Mucosa of descending colon (tissue), 3 donors: ENCODE measurements at regions not wholly inside any gene's neighbourhood (a gene's known extent, or its start where the extent isn't known, plus 50 kb on each side); places are given as distances from the start of the nearest gene placed in this dataset.

ENCODE experiments used
- ATAC-seq: fragments of 200-7000 bp; cut with Tn5 transposase; one replicate; pipeline ENCODE4 v1.9.1; 2020; ENCODE audit warnings: mild to moderate bottlenecking, moderate library complexity
- DNase-seq, 3 donors: peaks; one replicate each; pipeline ENCODE4 v3.0.0-alpha.2; 2020
- H3K36me3 ChIP-seq: fragments of 200-600 bp; one replicate; pipeline ENCODE4 v1.8.0; 2021; ENCODE audit warnings: low read depth, mild to moderate bottlenecking
- H3K4me1 ChIP-seq: fragments of 200-600 bp; one replicate; pipeline ENCODE4 v1.8.0; 2021; ENCODE audit warnings: low read depth, mild to moderate bottlenecking
- H3K4me3 ChIP-seq: fragments of 200-600 bp; one replicate; pipeline ENCODE4 v1.8.0; 2021; ENCODE audit warnings: mild to moderate bottlenecking
- H3K9me3 ChIP-seq: fragments of 200-600 bp; one replicate; pipeline ENCODE4 v1.8.0; 2021; ENCODE audit warnings: mild to moderate bottlenecking
- CTCF ChIP-seq: fragments of 200-600 bp; IDR thresholded peaks from one replicate; pipeline ENCODE4 v1.8.0; 2022; ENCODE audit warnings: antibody characterized with exemption, mild to moderate bottlenecking
- intact Hi-C, 2 donors: fragments of 100-400 bp; cut with DNase I in 1 of 2; cut with micrococcal nuclease in 1 of 2; formaldehyde crosslinking; loops; one replicate each; pipeline versions ENCODE4 v1.11.0 to v1.11.1; 2022; cut with DNase I, micrococcal nuclease
- donor health status: DM: no; HTN: no; CAD: no; lungs with moderate emphysema.
- donor health status: DM: no; HTN: no; CAD: no.
- donor health status: DM: no; HTN: yes; CAD: no.

- H3K36me3 ChIP-seq, result no peaks in the 10 kb centered on the region
- intact Hi-C loops, result no loop called here
- no peaks in the 10 kb centered on the region for H3K4me1 ChIP-seq
- TF ChIP-seq CTCF, result no peak
- ATAC-seq (no peak), DNase-seq (no peak)
- H3K9me3 ChIP-seq, result peaks cover 35% of the 10 kb centered on the region
- no peak overlapping the region for H3K4me3 ChIP-seq
Measured at GRCh38 chr13:54210397-54211049, 1181.9 kb downstream of the OLFM4 start.

DNA sequence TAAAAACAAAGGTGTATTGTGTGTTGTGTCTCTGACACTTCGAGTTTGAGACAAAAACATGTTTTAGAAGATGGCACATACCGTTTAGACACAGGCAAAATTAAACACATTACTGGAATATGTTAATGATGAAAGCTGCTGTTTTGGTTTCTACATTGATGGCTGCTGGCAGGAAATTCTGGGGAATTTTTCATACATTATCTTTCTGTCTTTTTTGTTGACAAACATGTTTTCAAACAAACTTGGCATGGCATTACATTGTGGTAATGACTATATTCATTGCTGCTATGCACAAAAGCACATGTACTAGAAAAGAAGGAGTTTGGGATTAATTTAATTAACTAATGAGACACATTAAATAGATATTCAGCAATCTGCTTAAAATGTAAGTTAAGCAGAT is 1187.6 kb downstream of the OLFM4 start:
- Histone ChIP-seq H3K9me3 (peaks cover 39% of the 10 kb centered on the region), H3K4me3 (no peak overlapping the region), H3K4me1 (no peaks in the 10 kb centered on the region), H3K36me3 (no peaks in the 10 kb centered on the region)
- ATAC-seq, result no peak
- no peak for TF ChIP-seq CTCF
- no peak for DNase-seq
- intact Hi-C loops, result no loop called here

GRCh38 chr13:54226876-54227275 is 1198.3 kb downstream of the OLFM4 start:
- no peak for TF ChIP-seq CTCF
- no peak overlapping the region for H3K4me3 ChIP-seq
- ATAC-seq (no peak), DNase-seq (no peak)
- H3K4me1 ChIP-seq, result no peaks in the 10 kb centered on the region
- H3K36me3 ChIP-seq, result no peaks in the 10 kb centered on the region
- intact Hi-C loops, result no loop called here
- H3K9me3 ChIP-seq, result peaks cover 24% of the 10 kb centered on the region

GRCh38 chr13:54232700-54233099 is 1204.1 kb downstream of the OLFM4 start:
- intact Hi-C loops, result no loop called here
- TF ChIP-seq CTCF, result no peak
- Histone ChIP-seq H3K4me3 (no peak overlapping the region), H3K9me3 (peaks cover 43% of the 10 kb centered on the region), H3K36me3 (no peaks in the 10 kb centered on the region), H3K4me1 (no peaks in the 10 kb centered on the region)
- ATAC-seq (no peak), DNase-seq (no peak)

DNA sequence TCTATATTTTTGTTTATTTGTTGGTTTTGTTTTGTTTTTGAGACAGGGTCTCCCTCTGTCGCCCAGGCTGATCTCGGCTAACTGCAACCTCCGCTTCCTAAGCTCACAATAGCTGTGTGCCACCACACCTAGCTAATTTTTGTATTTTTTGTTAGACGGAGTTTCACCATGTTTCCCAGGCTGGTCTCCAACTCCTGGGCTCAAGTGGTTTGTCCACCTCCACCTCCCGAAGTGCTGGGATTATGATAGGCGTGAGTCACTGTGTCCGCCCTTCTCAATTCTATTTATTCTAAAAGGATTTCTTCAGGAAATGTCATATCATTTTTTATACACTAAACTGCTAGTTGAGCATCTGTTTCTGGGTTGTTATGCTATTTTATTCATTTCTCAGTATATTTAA is 1206.0 kb downstream of the OLFM4 start:
- H3K4me3 ChIP-seq, result no peak overlapping the region
- H3K36me3 ChIP-seq, result no peaks in the 10 kb centered on the region
- intact Hi-C loops, result no loop called here
- H3K4me1 ChIP-seq, result no peaks in the 10 kb centered on the region
- ATAC-seq (no peak), DNase-seq (no peak)
- no peak for TF ChIP-seq CTCF
- H3K9me3 ChIP-seq, result peaks cover 38% of the 10 kb centered on the region

GRCh38 chr13:54241719-54242118 is 1213.1 kb downstream of the OLFM4 start:
- no peaks in the 10 kb centered on the region for H3K4me1 ChIP-seq
- H3K4me3 ChIP-seq, result no peak overlapping the region
- DNase-seq (no peak), ATAC-seq (no peak)
- peaks cover 18% of the 10 kb centered on the region for H3K9me3 ChIP-seq
- intact Hi-C loops, result no loop called here
- no peaks in the 10 kb centered on the region for H3K36me3 ChIP-seq
- no peak for TF ChIP-seq CTCF
